ENCODE measurements at regions not wholly inside any gene's neighbourhood (a gene's known extent, or its start where the extent isn't known, plus 50 kb on each side); places are given as distances from the start of the nearest gene placed in this dataset.
"Not testable (repeated sequence)": the region's sequence is repeated elsewhere in the genome, so short reads cannot be mapped to it uniquely, and the experiment has no call there.

GRCh38 chrX:67288156-67288555, 255.7 kb upstream of the AR start:
- DNase-seq = no peak

DNA sequence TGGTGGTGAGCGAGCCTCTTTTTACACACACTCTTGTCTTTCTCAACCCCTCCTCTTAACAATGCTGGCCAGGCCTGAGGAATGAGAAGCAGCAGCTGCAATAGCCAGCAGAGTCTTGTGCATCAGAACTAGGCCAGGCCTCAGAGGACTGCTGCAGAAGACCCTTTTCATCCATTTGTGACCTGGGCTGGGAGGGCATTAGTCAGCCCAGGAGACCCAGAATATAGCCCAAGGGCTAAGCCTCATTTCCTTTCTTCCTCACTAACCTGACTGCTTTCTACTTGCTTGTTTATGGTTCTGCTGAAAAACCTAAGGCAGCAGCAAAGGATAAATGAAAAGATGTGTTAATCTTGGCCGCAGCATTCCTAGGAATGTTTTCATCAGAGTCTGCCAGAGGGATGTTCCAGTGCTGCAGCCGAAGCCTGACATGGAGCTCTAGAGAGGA, 254.7 kb upstream of the AR start:
- no peak for DNase-seq

GRCh38 chrX:67290489-67291220, 253.2 kb upstream of the AR start:
- no peak for DNase-seq

- DNase-seq = no peak
Observed at GRCh38 chrX:67295924-67296323, 247.9 kb upstream of the AR start.

DNA sequence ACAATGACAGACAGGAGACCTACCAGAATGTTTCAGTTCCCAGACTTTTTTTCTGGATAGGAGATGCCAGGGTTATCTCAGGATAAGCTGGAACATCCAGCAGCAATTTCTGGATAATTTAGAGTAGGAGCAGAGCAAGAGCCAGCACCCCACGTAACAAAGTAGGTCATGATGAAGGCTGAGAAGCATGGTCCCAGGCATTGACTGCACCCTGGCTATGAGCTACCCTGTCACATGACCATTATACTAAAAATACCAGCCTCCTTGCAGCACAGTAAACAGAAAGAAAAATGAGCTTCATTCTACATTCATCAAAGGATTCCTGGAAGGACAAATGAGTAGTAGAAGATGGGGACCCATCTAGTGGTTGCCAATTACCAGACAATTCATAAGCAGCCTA, 247.4 kb upstream of the AR start:
- DNase-seq = no peak

DNA sequence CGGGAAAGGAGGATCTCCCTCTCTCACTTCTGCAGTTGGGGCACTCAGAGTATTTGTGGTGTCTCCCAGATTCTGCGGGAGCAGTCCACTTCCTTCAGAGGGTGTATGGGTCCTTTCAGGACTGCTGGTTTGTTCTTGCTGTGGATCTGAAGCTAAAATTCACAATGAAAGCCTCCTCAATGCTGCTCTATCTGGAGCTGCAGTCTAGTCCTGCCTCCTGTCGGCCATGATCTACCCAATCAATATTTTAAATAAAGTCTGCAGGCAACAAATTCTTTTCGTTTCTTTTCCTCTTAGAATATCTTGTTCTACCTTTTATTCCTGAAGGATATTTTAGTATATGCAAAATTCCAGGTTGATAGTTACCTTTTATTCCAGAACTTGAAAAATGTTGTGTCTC, 226.1 kb upstream of the AR start:
- DNase-seq = no peak

- no peak for DNase-seq
Observed at GRCh38 chrX:67328476-67328875, 215.3 kb upstream of the AR start.

DNA sequence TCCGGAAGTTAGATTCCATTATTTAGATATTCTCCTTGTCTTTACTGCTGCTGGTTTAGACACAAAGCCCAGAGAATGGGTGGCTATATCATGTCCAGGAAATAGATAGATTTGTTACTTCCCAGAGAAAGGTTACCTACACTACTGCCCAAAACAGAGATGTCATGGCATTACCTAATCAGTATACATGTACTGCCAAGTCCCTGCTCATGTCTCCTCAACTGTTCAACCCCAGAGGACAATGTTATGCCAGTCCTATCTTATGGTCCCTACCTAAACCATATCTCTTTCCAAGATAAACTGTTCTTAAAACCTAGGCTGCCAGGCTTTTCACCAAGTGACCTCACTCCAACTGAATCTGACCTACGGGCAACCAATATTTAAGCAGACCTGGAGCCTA, 209.5 kb upstream of the AR start:
- DNase-seq = no peak

GRCh38 chrX:67338262-67338661, 205.6 kb upstream of the AR start:
- no peak for DNase-seq

DNA sequence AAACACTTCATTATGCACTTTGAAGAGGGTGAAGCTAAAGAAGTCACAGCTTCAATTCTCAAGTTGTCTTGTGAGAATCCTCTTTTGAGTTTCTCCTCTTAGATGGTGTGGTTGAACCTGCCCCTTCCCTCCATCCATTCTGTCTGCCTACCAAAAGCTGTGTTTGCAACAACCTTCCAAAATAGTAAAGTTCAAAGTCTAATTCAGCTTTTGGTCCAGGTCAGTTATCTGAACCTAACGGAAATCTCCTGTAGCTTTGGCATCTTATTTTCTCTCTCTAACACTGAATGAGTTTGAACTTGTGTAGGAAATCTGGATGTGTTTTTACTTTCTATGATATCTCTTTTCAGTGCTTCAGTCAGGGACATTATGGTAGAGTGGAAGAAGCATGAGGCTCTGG, 201.7 kb upstream of the AR start:
- DNase-seq = no peak

- no peak for DNase-seq
Observed at GRCh38 chrX:67346225-67346624, 197.6 kb upstream of the AR start.

DNA sequence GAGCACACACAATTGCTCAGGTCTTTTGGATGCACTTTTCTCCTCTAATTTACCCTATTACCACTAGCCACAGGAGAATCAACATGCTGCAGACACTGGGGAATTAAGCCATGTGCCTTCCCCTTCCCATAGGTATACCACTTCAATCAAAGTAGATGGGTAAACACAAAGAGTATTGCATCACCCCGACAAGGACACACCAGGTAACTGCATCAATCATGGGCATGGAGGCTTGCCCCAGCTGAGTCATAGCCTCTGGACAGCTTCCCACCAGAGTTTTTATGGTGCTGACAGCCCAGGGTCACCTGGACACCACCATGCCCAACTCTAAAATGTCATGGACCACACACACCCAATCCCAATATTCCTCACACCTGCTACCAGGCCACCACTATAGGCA, 197.2 kb upstream of the AR start:
- DNase-seq = no peak

DNA sequence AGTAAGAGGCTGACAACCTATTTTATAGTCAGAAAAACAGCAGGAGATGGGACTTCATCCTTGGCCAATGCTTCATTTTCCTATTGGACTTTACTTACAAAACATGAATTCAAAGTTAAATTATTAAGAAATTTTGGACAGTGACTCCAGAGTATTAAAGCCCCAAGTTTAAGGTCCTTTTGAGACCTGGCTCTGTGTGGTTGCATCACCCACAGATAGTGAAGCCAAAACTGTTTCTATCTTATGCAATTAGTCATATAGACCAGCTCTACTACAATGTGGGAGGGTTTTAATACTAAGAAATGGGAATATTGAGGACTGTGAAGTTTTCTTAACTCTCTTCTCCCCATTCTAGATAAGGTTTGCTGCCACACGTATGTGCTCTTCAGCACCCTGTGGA, 196.7 kb upstream of the AR start:
- DNase-seq = no peak

DNA sequence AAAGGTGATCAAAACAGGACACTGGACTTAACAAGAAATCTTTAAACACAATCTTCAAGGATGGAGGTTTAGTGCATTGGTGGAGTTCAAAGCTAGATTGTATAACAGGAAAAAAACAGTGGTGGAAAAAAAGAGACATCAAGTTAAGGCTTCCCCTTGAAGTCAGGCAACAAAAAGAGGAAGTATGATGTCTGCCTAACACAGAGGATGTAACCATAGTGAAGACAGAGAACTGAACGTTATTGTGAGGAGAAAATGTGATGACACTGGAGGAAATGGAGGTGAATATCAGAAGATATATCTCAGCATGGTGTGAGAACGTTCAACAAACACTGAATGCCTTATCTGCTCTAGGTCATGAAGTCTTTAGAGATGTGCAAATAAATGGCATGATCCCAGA, 192.4 kb upstream of the AR start:
- no peak for DNase-seq

DNA sequence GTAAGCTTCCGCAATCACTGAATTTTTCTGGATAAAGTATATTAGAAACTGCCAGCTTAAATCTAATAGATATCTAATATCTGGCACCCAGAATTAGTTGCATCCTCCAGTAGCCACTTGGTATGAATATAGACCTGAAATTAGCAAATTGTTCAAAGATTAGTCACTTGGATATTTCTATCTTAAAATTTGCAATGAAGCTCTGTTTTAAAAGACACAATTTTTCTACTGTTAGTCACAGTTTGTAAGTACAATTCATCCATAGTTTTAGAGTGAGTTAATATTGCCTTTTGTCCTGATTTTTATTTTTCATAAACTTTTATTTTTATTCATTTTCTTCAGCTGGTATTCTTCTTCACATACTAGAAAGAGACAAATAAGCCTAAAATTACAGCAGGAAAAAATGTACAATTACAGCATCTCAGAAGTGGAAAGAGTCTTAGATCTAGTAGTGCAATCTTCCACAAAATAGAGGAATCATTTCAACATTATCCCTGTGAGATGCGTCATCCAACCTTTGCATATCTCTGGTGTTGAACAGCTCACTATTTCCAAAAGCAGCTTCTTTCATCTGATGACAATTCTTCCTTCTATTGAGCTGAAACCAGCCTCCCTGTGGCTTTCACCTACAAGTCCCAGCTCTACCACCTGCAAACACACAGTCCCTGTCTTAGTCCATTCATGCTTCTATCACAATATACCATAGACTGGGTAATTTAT, 190.0 kb upstream of the AR start:
- DNase-seq = peak; percentile 0

DNA sequence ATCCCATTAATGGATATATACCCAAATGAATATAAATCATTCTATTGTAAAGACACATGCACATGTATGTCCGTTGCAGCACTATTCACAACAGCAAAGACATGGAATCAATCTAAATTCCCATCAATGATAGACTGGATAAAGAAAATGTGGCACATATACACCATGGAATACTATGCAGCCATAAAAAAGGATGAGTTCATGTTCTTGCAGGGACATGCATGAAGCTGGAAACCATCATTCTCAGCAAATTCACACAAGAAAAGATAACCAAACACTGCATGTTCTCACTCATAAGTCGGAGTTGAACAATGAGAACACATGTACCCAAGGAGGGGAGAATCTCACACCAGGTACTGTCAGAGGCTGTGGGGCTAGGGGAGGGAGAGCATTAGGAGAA, 182.6 kb upstream of the AR start:
- DNase-seq = not testable (repeated sequence)

GRCh38 chrX:67384403-67384802, 159.4 kb upstream of the AR start:
- DNase-seq = no peak

DNA sequence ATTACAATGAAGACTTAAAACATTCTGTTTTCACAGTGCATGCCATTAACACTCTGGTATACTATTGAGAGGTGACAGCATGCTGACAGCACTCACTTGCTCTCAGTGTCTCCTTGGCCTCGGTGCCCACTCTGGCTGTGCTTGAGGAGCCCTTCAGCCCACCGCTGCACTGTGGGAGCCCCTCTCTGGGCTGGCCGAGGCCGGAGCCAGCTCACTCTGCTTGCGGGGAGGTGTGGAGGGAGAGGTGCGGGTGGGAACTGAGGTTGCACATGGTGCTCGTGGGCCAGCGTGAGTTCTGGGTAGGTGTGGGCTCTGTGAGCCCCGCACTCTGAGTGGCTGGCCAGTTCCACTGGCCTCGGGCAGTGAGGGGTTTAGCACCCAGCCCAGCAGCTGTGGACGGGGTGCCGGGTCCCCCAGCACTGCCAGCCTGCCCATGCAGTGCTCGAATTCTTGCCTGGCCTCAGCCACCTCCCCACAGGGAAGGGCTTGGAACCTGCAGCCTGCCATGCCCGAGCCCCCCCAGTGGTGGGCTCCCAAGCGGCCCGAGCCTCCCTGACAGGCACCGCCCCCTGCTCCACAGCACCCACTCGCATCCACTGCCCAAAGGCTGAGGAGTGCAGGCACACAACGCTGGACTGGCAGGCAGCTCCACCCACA, 135.3 kb upstream of the AR start:
- DNase-seq = no peak

GRCh38 chrX:67415937-67416336, 127.9 kb upstream of the AR start:
- DNase-seq = no peak

DNA sequence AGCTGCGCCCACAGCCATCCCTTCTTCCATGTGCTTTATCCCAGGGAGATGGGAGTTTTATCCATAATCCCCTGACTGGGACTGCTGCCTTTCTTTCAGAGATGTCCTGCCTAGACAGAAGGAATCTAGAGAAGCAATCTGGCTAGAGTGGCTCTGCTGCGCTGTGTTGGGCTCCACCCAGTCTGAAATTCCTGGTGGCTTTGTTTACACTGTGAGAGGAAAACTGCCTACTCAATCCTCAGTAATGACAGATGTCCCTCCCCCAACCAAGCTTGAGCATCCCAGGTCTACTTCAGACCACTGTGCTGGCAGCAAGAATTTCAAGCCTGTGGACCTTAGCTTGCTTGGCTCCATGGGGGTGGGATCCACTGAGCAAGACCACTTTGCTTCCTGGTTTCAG, 116.9 kb upstream of the AR start:
- DNase-seq = no peak

DNA sequence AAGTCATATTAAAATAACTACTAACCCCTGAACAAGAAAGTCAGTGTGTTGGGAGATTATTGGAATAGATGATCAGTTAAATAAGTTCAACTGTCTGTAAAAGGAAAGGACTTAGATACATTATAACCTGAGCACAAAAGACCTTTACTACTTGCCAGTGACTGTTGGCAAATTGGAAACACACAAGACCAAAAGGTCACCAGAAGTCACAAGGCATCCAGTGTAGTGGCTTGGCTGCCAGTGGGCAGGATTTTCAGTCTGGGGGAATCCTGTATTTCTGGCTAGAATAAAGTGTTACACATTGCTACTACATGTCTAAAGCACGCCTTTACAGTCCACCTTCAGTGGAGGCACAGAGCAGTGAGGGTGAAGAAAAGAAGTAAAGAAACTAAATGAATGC, 108.3 kb upstream of the AR start:
- DNase-seq = no peak

DNA sequence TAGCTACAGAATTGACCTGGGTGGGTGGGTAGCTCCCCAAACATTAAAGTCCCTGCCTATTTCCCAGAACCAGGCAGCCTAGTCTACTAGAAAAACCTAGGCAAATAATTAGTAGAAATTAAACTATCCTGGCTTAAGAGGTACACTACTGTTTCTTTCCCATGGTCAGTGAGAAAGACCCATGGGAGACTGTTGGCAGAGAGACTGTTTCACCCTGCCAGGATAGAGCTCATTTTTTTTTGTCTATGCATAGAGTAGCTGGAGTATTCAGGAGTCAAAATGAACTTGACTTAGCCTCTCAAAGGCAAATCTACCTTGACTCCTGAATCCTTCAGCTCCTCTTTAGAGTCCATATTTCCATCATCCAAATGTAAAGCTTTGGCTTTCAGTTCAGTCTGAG, 107.0 kb upstream of the AR start:
- DNase-seq = no peak

DNA sequence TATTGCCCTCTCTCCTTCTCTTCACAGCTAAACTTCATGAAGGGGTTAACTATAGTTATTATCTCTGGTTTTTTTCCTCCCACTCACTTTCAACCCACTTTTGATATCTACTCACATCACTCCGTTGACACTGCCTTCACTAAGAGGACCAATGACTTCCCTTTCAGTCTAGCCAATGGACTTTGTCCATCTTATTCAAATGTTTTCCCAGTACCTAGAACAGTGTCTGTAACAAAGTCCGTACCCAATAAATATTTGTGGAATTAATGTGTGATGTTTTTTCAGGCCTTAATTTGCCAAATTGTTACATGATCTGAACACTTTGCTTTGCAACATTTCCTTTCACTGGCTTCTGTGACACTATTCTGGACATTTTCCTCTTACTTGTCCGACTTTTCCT, 106.0 kb upstream of the AR start:
- DNase-seq = no peak

GRCh38 chrX:67475259-67475658, 68.6 kb upstream of the AR start:
- DNase-seq = not testable (repeated sequence)
